ENCODE measurements at regions not wholly inside any gene's neighbourhood (a gene's known extent, or its start where the extent isn't known, plus 50 kb on each side); places are given as distances from the start of the nearest gene placed in this dataset.

GRCh38 chr2:187274146-187274545, 173.9 kb downstream of the CALCRL start:
- TF ChIP-seq POLR2AphosphoS5 (IDR thresholded peaks at IDR 0.05; ENCODE audit: borderline replicate concordance, low read depth, low read length) (no peak), FOXP2 (optimal IDR thresholded peaks at IDR 0.05; ENCODE audit: control extremely low read depth, extremely low read length, insufficient read depth) (no peak), EZH2 (IDR thresholded peaks at IDR 0.05) (no peak)
- no peak for DNase-seq (ENCODE audit: low read depth, low spot score)
- no peak overlapping the region for H3K4me3 ChIP-seq
- H3K36me3 ChIP-seq (ENCODE audit: insufficient read depth, low read length): no peaks in the 10 kb centered on the region
- no peaks in the 10 kb centered on the region for H3K9me3 ChIP-seq (ENCODE audit: low read depth, low read length)
- no peak overlapping the region for H3K9ac ChIP-seq (ENCODE audit: insufficient read length)
- H3K27ac ChIP-seq: no peak overlapping the region

- no peak overlapping the region for H3K4me3 ChIP-seq
- no peak for TF ChIP-seq EZH2 (IDR thresholded peaks at IDR 0.05)
- TF ChIP-seq FOXP2 (optimal IDR thresholded peaks at IDR 0.05; ENCODE audit: control extremely low read depth, extremely low read length, insufficient read depth): no peak
- no peak for TF ChIP-seq POLR2AphosphoS5 (IDR thresholded peaks at IDR 0.05; ENCODE audit: borderline replicate concordance, low read depth, low read length)
- DNase-seq (ENCODE audit: low read depth, low spot score): no peak
- no peaks in the 10 kb centered on the region for H3K36me3 ChIP-seq (ENCODE audit: insufficient read depth, low read length)
- H3K9me3 ChIP-seq (ENCODE audit: low read depth, low read length): no peaks in the 10 kb centered on the region
- no peak overlapping the region for H3K27ac ChIP-seq
- no peak overlapping the region for H3K9ac ChIP-seq (ENCODE audit: insufficient read length)
Measured at GRCh38 chr2:187272255-187272654, 175.8 kb downstream of the CALCRL start.

GRCh38 chr2:187271825-187272224, 176.2 kb downstream of the CALCRL start:
- no peak overlapping the region for H3K27ac ChIP-seq
- H3K9ac ChIP-seq (ENCODE audit: insufficient read length): no peak overlapping the region
- no peak for DNase-seq (ENCODE audit: low read depth, low spot score)
- no peak overlapping the region for H3K4me3 ChIP-seq
- H3K36me3 ChIP-seq (ENCODE audit: insufficient read depth, low read length): no peaks in the 10 kb centered on the region
- H3K9me3 ChIP-seq (ENCODE audit: low read depth, low read length): no peaks in the 10 kb centered on the region
- no peak for TF ChIP-seq FOXP2 (optimal IDR thresholded peaks at IDR 0.05; ENCODE audit: control extremely low read depth, extremely low read length, insufficient read depth)
- TF ChIP-seq POLR2AphosphoS5 (IDR thresholded peaks at IDR 0.05; ENCODE audit: borderline replicate concordance, low read depth, low read length): no peak
- no peak for TF ChIP-seq EZH2 (IDR thresholded peaks at IDR 0.05)

GRCh38 chr2:187266645-187267044, 181.4 kb downstream of the CALCRL start:
- Histone ChIP-seq H3K9me3 (ENCODE audit: low read depth, low read length) (no peaks in the 10 kb centered on the region), H3K36me3 (ENCODE audit: insufficient read depth, low read length) (no peaks in the 10 kb centered on the region), H3K4me3 (no peak overlapping the region), H3K27ac (no peak overlapping the region), H3K9ac (ENCODE audit: insufficient read length) (no peak overlapping the region)
- DNase-seq (ENCODE audit: low read depth, low spot score): no peak
- no peak for TF ChIP-seq FOXP2 (optimal IDR thresholded peaks at IDR 0.05; ENCODE audit: control extremely low read depth, extremely low read length, insufficient read depth)
- no peak for TF ChIP-seq POLR2AphosphoS5 (IDR thresholded peaks at IDR 0.05; ENCODE audit: borderline replicate concordance, low read depth, low read length)
- TF ChIP-seq EZH2 (IDR thresholded peaks at IDR 0.05): no peak

- Histone ChIP-seq H3K9me3 (ENCODE audit: low read depth, low read length) (no peaks in the 10 kb centered on the region), H3K4me3 (no peak overlapping the region), H3K27ac (no peak overlapping the region), H3K36me3 (ENCODE audit: insufficient read depth, low read length) (no peaks in the 10 kb centered on the region), H3K9ac (ENCODE audit: insufficient read length) (no peak overlapping the region)
- DNase-seq (ENCODE audit: low read depth, low spot score): no peak
- TF ChIP-seq FOXP2 (optimal IDR thresholded peaks at IDR 0.05; ENCODE audit: control extremely low read depth, extremely low read length, insufficient read depth) (no peak), POLR2AphosphoS5 (IDR thresholded peaks at IDR 0.05; ENCODE audit: borderline replicate concordance, low read depth, low read length) (no peak), EZH2 (IDR thresholded peaks at IDR 0.05) (no peak)
Measured at GRCh38 chr2:187266147-187266546, 181.9 kb downstream of the CALCRL start.

GRCh38 chr2:187264612-187265011, 183.4 kb downstream of the CALCRL start:
- H3K9ac ChIP-seq (ENCODE audit: insufficient read length): no peak overlapping the region
- H3K9me3 ChIP-seq (ENCODE audit: low read depth, low read length): no peaks in the 10 kb centered on the region
- no peak overlapping the region for H3K27ac ChIP-seq
- H3K4me3 ChIP-seq: no peak overlapping the region
- TF ChIP-seq EZH2 (IDR thresholded peaks at IDR 0.05) (no peak), POLR2AphosphoS5 (IDR thresholded peaks at IDR 0.05; ENCODE audit: borderline replicate concordance, low read depth, low read length) (no peak), FOXP2 (optimal IDR thresholded peaks at IDR 0.05; ENCODE audit: control extremely low read depth, extremely low read length, insufficient read depth) (no peak)
- DNase-seq (ENCODE audit: low read depth, low spot score): no peak
- no peaks in the 10 kb centered on the region for H3K36me3 ChIP-seq (ENCODE audit: insufficient read depth, low read length)

- TF ChIP-seq POLR2AphosphoS5 (IDR thresholded peaks at IDR 0.05; ENCODE audit: borderline replicate concordance, low read depth, low read length): no peak
- TF ChIP-seq EZH2 (IDR thresholded peaks at IDR 0.05): no peak
- TF ChIP-seq FOXP2 (optimal IDR thresholded peaks at IDR 0.05; ENCODE audit: control extremely low read depth, extremely low read length, insufficient read depth): no peak
- no peak overlapping the region for H3K27ac ChIP-seq
- H3K9ac ChIP-seq (ENCODE audit: insufficient read length): no peak overlapping the region
Measured at GRCh38 chr2:187263675-187264560, 184.1 kb downstream of the CALCRL start.

GRCh38 chr2:187261705-187262104, 186.3 kb downstream of the CALCRL start:
- no peak for DNase-seq (ENCODE audit: low read depth, low spot score)
- Histone ChIP-seq H3K4me3 (no peak overlapping the region), H3K36me3 (ENCODE audit: insufficient read depth, low read length) (no peaks in the 10 kb centered on the region), H3K9ac (ENCODE audit: insufficient read length) (no peak overlapping the region), H3K9me3 (ENCODE audit: low read depth, low read length) (no peaks in the 10 kb centered on the region), H3K27ac (no peak overlapping the region)
- TF ChIP-seq POLR2AphosphoS5 (IDR thresholded peaks at IDR 0.05; ENCODE audit: borderline replicate concordance, low read depth, low read length): no peak
- TF ChIP-seq EZH2 (IDR thresholded peaks at IDR 0.05): no peak
- TF ChIP-seq FOXP2 (optimal IDR thresholded peaks at IDR 0.05; ENCODE audit: control extremely low read depth, extremely low read length, insufficient read depth): no peak

More at GRCh38 chr2:187263675-187264560, 184.1 kb downstream of the CALCRL start:
- no peaks in the 10 kb centered on the region for H3K9me3 ChIP-seq (ENCODE audit: low read depth, low read length)
- H3K36me3 ChIP-seq (ENCODE audit: insufficient read depth, low read length): no peaks in the 10 kb centered on the region
- no peak overlapping the region for H3K4me3 ChIP-seq
- no peak for DNase-seq (ENCODE audit: low read depth, low spot score)

All from SK-N-MC (cell line).